ENCODE measurements at regions not wholly inside any gene's neighbourhood (a gene's known extent, or its start where the extent isn't known, plus 50 kb on each side); places are given as distances from the start of the nearest gene placed in this dataset.

GRCh38 chr4:34138385-34138784, 2105.9 kb downstream of the ARAP2 start:
- TF ChIP-seq TCF7L2 (IDR thresholded peaks at IDR 0.05; ENCODE audit: low read depth, low read length) (no peak), CTCF (IDR thresholded peaks at IDR 0.05) (no peak), POLR2AphosphoS5 (IDR thresholded peaks at IDR 0.05; ENCODE audit: low read depth, low read length) (no peak), REST (IDR thresholded peaks at IDR 0.05; ENCODE audit: insufficient read depth in 1 of 2, low read depth in 2 of 2, low read length in 1 of 2) (no peak)

All from Panc1 (cell line).